ENCODE measurements at regions not wholly inside any gene's neighbourhood (a gene's known extent, or its start where the extent isn't known, plus 50 kb on each side); places are given as distances from the start of the nearest gene placed in this dataset.

GRCh38 chr12:108462686-108463085, 52.4 kb upstream of the FICD start:
- no peaks in the 10 kb centered on the region for H3K36me3 ChIP-seq (ENCODE audit: control insufficient read depth, insufficient read depth, low read length)
- no peak overlapping the region for H3K18ac ChIP-seq (ENCODE audit: low read length)
- no peaks in the 10 kb centered on the region for H3K79me2 ChIP-seq (ENCODE audit: control insufficient read depth, insufficient read depth, low read length)
- no peak overlapping the region for H4K8ac ChIP-seq (ENCODE audit: low read depth, low read length)
- no peak overlapping the region for H2BK5ac ChIP-seq (ENCODE audit: low read length)
- H3K9ac ChIP-seq (ENCODE audit: low read length): no peak overlapping the region
- no peaks in the 10 kb centered on the region for H3K4me1 ChIP-seq (ENCODE audit: control insufficient read depth, low read depth, low read length)
- H3K79me1 ChIP-seq (ENCODE audit: low read length): no peaks in the 10 kb centered on the region
- H2BK120ac ChIP-seq (ENCODE audit: low read depth, low read length): no peak overlapping the region
- no CpG with 5 or more reads among the region's 4 CpGs for WGBS (ENCODE audit: extremely low coverage, insufficient coverage, low lambda C conversion rate)
- H3K27ac ChIP-seq (ENCODE audit: low read depth, low read length): no peak overlapping the region
- no peak for DNase-seq
- H3K4ac ChIP-seq (ENCODE audit: low read depth, low read length): no peak overlapping the region
- H3K4me2 ChIP-seq (ENCODE audit: low read length): no peak overlapping the region
- H3K4me3 ChIP-seq (ENCODE audit: low read length): no peak overlapping the region
- no peak overlapping the region for H2AK5ac ChIP-seq (ENCODE audit: low read length)
- H3K23ac ChIP-seq (ENCODE audit: low read length): no peak overlapping the region
- no peak overlapping the region for H2BK15ac ChIP-seq (replicated peaks; ENCODE audit: low read depth)
- no peak overlapping the region for H4K5ac ChIP-seq (ENCODE audit: low read length)
- H3K56ac ChIP-seq (ENCODE audit: low read length): no peak overlapping the region
- no peaks in the 10 kb centered on the region for H3K27me3 ChIP-seq (ENCODE audit: insufficient read depth, low read length, poor library complexity)

DNA sequence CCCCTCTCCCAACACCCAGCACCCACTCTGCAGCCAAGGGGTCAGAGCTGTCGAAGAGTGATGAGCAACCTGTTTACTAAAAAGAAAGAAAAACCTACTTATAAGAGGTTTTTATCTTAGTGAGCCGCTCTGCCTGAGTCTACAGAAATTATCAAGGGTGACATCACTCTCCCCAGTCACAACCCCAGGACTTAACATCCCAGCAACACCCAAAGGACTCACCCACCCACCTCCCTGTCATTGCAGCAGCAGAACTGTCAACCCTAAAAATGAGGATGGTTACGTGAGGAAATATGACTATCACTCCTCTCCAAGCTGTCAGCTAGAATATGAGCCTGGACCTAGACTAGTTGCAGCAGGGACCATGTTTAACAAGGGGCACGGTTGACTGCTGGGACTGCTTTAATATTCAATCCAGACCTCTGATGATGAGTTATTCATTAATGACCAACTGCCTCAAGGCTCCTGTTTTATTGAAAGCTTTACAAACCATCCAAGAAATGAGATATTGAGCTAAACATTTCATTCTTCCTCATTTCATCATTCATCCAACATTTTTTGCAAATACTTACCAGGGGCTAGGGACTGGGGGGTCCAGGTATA, 53.9 kb upstream of the FICD start:
- WGBS (ENCODE audit: extremely low coverage, insufficient coverage, low lambda C conversion rate): no CpG with 5 or more reads among the region's 4 CpGs
- no peak overlapping the region for H2BK120ac ChIP-seq (ENCODE audit: low read depth, low read length)
- H3K79me1 ChIP-seq (ENCODE audit: low read length): no peaks in the 10 kb centered on the region

GRCh38 chr12:108459149-108459548, 55.9 kb upstream of the FICD start:
- H3K79me2 ChIP-seq (ENCODE audit: control insufficient read depth, insufficient read depth, low read length): no peaks in the 10 kb centered on the region
- H4K5ac ChIP-seq (ENCODE audit: low read length): no peak overlapping the region
- no peak overlapping the region for H3K4me3 ChIP-seq (ENCODE audit: low read length)
- H2AK5ac ChIP-seq (ENCODE audit: low read length): no peak overlapping the region
- no CpG with 5 or more reads among the region's 3 CpGs for WGBS (ENCODE audit: extremely low coverage, insufficient coverage, low lambda C conversion rate)
- H3K27ac ChIP-seq (ENCODE audit: low read depth, low read length): no peak overlapping the region
- H4K8ac ChIP-seq (ENCODE audit: low read depth, low read length): no peak overlapping the region
- no peaks in the 10 kb centered on the region for H3K79me1 ChIP-seq (ENCODE audit: low read length)
- no peak overlapping the region for H2BK120ac ChIP-seq (ENCODE audit: low read depth, low read length)
- no peaks in the 10 kb centered on the region for H3K4me1 ChIP-seq (ENCODE audit: control insufficient read depth, low read depth, low read length)
- H3K23ac ChIP-seq (ENCODE audit: low read length): no peak overlapping the region
- no peak overlapping the region for H3K4ac ChIP-seq (ENCODE audit: low read depth, low read length)
- DNase-seq: no peak
- H3K27me3 ChIP-seq (ENCODE audit: insufficient read depth, low read length, poor library complexity): no peaks in the 10 kb centered on the region
- no peak overlapping the region for H2BK5ac ChIP-seq (ENCODE audit: low read length)
- H3K56ac ChIP-seq (ENCODE audit: low read length): no peak overlapping the region
- H3K4me2 ChIP-seq (ENCODE audit: low read length): no peak overlapping the region
- no peak overlapping the region for H3K18ac ChIP-seq (ENCODE audit: low read length)
- no peak overlapping the region for H3K9ac ChIP-seq (ENCODE audit: low read length)
- H2BK15ac ChIP-seq (replicated peaks; ENCODE audit: low read depth): no peak overlapping the region
- no peaks in the 10 kb centered on the region for H3K36me3 ChIP-seq (ENCODE audit: control insufficient read depth, insufficient read depth, low read length)

More for the DNA sequence above, 53.9 kb upstream of the FICD start:
- H3K27me3 ChIP-seq (ENCODE audit: insufficient read depth, low read length, poor library complexity): no peaks in the 10 kb centered on the region
- H2AK5ac ChIP-seq (ENCODE audit: low read length): no peak overlapping the region
- H2BK15ac ChIP-seq (replicated peaks; ENCODE audit: low read depth): no peak overlapping the region
- H3K79me2 ChIP-seq (ENCODE audit: control insufficient read depth, insufficient read depth, low read length): no peaks in the 10 kb centered on the region
- no peak overlapping the region for H3K4me3 ChIP-seq (ENCODE audit: low read length)
- no peak overlapping the region for H3K4ac ChIP-seq (ENCODE audit: low read depth, low read length)
- no peak for DNase-seq
- no peak overlapping the region for H3K56ac ChIP-seq (ENCODE audit: low read length)
- no peak overlapping the region for H2BK5ac ChIP-seq (ENCODE audit: low read length)
- no peak overlapping the region for H3K18ac ChIP-seq (ENCODE audit: low read length)
- H4K8ac ChIP-seq (ENCODE audit: low read depth, low read length): no peak overlapping the region
- H4K5ac ChIP-seq (ENCODE audit: low read length): no peak overlapping the region
- no peak overlapping the region for H3K4me2 ChIP-seq (ENCODE audit: low read length)
- no peaks in the 10 kb centered on the region for H3K4me1 ChIP-seq (ENCODE audit: control insufficient read depth, low read depth, low read length)
- no peak overlapping the region for H3K27ac ChIP-seq (ENCODE audit: low read depth, low read length)
- no peaks in the 10 kb centered on the region for H3K36me3 ChIP-seq (ENCODE audit: control insufficient read depth, insufficient read depth, low read length)
- no peak overlapping the region for H3K23ac ChIP-seq (ENCODE audit: low read length)
- no peak overlapping the region for H3K9ac ChIP-seq (ENCODE audit: low read length)

DNA sequence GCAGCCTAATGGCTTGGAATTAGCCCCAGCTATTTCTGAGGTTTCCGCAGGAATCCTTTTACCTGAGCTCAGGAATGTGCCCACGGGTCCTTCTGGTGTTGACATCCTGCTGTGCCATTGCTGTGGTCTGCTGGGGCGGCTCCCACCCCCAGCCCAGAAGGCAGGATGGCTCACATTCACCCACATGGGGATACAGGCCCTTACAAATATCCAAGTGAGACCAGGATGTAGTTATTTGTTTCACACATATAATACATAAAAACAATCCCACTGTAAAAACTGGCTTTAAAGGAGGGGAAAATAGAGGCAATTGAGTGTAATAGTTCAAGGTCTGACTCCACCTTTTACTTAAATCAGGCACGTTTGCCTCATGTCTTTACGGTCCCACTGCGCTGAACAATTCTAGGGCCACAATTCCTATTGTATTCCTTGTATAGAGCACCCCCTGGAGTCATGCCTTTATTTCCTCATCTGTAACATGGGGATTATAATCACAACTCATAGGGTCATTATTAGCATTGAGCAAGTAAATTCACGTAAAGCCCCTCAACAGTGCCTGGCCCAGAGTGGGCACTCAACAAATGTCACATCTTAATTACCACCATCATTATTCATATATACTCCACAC, 57.2 kb upstream of the FICD start:
- no peaks in the 10 kb centered on the region for H3K79me2 ChIP-seq (ENCODE audit: control insufficient read depth, insufficient read depth, low read length)
- no peak overlapping the region for H2BK15ac ChIP-seq (replicated peaks; ENCODE audit: low read depth)
- no peak overlapping the region for H4K8ac ChIP-seq (ENCODE audit: low read depth, low read length)
- DNase-seq: peak; percentile 57
- no peak overlapping the region for H3K18ac ChIP-seq (ENCODE audit: low read length)
- H2BK120ac ChIP-seq (ENCODE audit: low read depth, low read length): no peak overlapping the region
- no peak overlapping the region for H3K9ac ChIP-seq (ENCODE audit: low read length)
- no peaks in the 10 kb centered on the region for H3K79me1 ChIP-seq (ENCODE audit: low read length)
- H4K5ac ChIP-seq (ENCODE audit: low read length): no peak overlapping the region
- H3K36me3 ChIP-seq (ENCODE audit: control insufficient read depth, insufficient read depth, low read length): no peaks in the 10 kb centered on the region
- no peak overlapping the region for H3K4ac ChIP-seq (ENCODE audit: low read depth, low read length)
- peak overlapping the region; percentile 28 for H3K27ac ChIP-seq (ENCODE audit: low read depth, low read length)
- no peak overlapping the region for H3K4me2 ChIP-seq (ENCODE audit: low read length)
- H3K56ac ChIP-seq (ENCODE audit: low read length): no peak overlapping the region
- no peaks in the 10 kb centered on the region for H3K27me3 ChIP-seq (ENCODE audit: insufficient read depth, low read length, poor library complexity)
- H3K4me1 ChIP-seq (ENCODE audit: control insufficient read depth, low read depth, low read length): no peaks in the 10 kb centered on the region
- no peak overlapping the region for H2AK5ac ChIP-seq (ENCODE audit: low read length)
- no peak overlapping the region for H3K4me3 ChIP-seq (ENCODE audit: low read length)
- no CpG with 5 or more reads among the region's 7 CpGs for WGBS (ENCODE audit: extremely low coverage, insufficient coverage, low lambda C conversion rate)
- H2BK5ac ChIP-seq (ENCODE audit: low read length): no peak overlapping the region
- H3K23ac ChIP-seq (ENCODE audit: low read length): no peak overlapping the region

DNA sequence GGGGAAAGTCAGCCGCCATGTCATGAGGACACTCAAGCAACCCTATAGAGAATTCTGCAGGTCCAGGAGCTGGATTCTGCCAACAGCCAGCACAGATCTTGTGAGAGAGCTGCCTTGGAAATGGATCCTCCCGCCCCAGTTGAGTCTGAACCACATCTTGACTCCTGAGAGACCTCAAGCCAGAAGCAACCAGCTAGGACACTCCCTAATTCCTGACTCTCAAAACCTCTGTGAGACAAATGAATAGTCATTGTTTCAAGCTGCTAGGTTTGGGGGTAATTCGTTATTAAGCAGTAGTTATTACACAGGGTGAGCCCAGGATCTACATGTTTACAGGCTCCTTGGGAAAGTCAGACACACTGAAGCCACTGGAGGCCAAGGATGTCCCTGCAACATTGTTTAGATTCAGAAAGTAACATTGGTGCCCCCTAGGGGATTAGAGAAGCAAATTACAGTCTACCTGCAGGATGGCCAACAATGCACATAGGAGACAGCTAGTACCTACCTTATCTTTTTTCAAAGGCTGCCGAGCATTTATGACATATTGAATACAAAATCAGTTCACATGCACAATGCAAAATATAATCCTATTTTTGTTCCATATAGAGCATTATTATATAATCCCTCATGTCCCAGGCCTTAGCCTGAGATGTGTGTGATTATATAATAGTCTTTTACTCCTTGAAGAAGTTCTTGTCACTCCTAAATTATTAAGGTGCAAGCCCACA, 57.9 kb upstream of the FICD start:
- Histone ChIP-seq H4K8ac (ENCODE audit: low read depth, low read length) (no peak overlapping the region), H3K9ac (ENCODE audit: low read length) (no peak overlapping the region), H3K18ac (ENCODE audit: low read length) (peak overlapping the region; percentile 55), H2BK15ac (replicated peaks; ENCODE audit: low read depth) (no peak overlapping the region), H3K4me1 (ENCODE audit: control insufficient read depth, low read depth, low read length) (no peaks in the 10 kb centered on the region), H3K4ac (ENCODE audit: low read depth, low read length) (peak overlapping the region; percentile 81), H3K79me1 (ENCODE audit: low read length) (no peaks in the 10 kb centered on the region), H3K36me3 (ENCODE audit: control insufficient read depth, insufficient read depth, low read length) (no peaks in the 10 kb centered on the region), H3K23ac (ENCODE audit: low read length) (no peak overlapping the region), H3K56ac (ENCODE audit: low read length) (peak overlapping the region; percentile 61), H2BK5ac (ENCODE audit: low read length) (peak overlapping the region; percentile 56), H3K79me2 (ENCODE audit: control insufficient read depth, insufficient read depth, low read length) (no peaks in the 10 kb centered on the region), H3K4me2 (ENCODE audit: low read length) (no peak overlapping the region), H4K5ac (ENCODE audit: low read length) (no peak overlapping the region), H3K4me3 (ENCODE audit: low read length) (no peak overlapping the region), H2AK5ac (ENCODE audit: low read length) (no peak overlapping the region), H3K27ac (ENCODE audit: low read depth, low read length) (peak overlapping the region; percentile 28), H2BK120ac (ENCODE audit: low read depth, low read length) (no peak overlapping the region), H3K27me3 (ENCODE audit: insufficient read depth, low read length, poor library complexity) (no peaks in the 10 kb centered on the region)
- DNase-seq: peak; percentile 91
- WGBS (ENCODE audit: extremely low coverage, insufficient coverage, low lambda C conversion rate): no CpG with 5 or more reads among the region's 4 CpGs

All from mesendoderm (in vitro differentiated cells).